ENCODE measurements at regions not wholly inside any gene's neighbourhood (a gene's known extent, or its start where the extent isn't known, plus 50 kb on each side); places are given as distances from the start of the nearest gene placed in this dataset.
"Not testable (repeated sequence)": the region's sequence is repeated elsewhere in the genome, so short reads cannot be mapped to it uniquely, and the experiment has no call there.

DNA sequence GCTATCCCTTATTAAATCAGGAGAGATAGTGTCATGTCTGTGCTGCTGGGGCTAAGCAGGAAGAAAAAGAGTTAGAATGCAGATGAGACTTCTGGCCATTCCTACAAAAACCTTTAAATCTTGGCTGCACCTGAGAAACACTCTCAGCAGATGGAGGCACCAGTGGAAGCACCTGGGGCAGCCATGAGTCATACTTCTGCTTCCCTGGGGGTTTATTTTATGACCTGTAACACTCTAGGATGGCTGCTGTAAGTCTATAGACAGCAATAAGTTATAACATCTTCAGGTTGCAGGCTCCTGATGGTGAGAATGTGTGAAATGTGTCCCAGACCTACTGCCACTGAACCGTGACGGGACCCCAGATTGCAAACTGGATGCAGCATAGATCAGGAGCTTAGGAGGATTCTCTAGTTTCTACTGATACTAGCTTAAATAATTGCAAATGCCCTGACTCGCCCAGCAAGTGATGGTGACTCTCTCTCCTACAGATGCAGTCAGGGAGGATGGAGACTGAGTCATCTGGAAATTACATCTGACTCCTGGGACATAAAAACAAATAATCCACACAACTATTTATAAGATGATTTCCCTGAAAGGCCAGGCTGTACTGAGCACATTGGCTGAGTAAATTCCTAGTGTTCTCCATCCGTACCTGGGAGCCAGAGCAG, 479.2 kb downstream of the RPIA start:
- H3K27me3 Mint-ChIP-seq (ENCODE audit: insufficient read depth, low read depth, poor library complexity); H3K4me1 ChIP-seq (ENCODE audit: insufficient read depth); DNase-seq (ENCODE audit: low spot score); H3K4me2 ChIP-seq; H3K9me2 ChIP-seq (ENCODE audit: insufficient read depth); H3K4me3 ChIP-seq; H3K27ac ChIP-seq (ENCODE audit: low read depth); H2AFZ ChIP-seq; H3K4me3 Mint-ChIP-seq; H3K27me3 ChIP-seq (ENCODE audit: insufficient read depth); H4K20me1 ChIP-seq (replicated peaks; ENCODE audit: insufficient read depth); ATAC-seq; H3K4me1 Mint-ChIP-seq; H3F3A ChIP-seq (replicated peaks; ENCODE audit: low read depth); H3K79me2 ChIP-seq (replicated peaks; ENCODE audit: insufficient read depth); H3K36me3 Mint-ChIP-seq (ENCODE audit: low read depth); H3K36me3 ChIP-seq (ENCODE audit: insufficient read depth); H3K27ac Mint-ChIP-seq: not testable (repeated sequence)
- peaks cover 27% of the 10 kb centered on the region for H3K9me3 Mint-ChIP-seq

DNA sequence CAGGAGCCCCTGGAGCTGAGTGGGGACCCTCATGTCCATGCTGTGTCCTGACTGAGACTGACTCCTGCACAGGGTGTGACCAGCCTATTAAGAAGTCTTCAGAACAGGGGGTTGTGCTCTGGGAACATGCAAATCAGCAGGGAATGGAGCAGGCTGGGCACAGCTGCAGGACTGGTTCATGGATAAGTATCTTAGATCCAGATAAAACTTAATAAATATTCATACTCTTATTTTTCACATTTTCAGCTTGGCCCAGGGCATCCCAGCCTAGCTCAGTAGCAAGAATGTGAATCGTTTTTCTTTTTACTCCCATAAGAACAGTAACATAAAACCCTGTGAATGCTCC, 479.7 kb downstream of the RPIA start:
- H4K20me1 ChIP-seq (replicated peaks; ENCODE audit: insufficient read depth); H3K27me3 Mint-ChIP-seq (ENCODE audit: insufficient read depth, low read depth, poor library complexity); H3K4me1 ChIP-seq (ENCODE audit: insufficient read depth); H3K4me3 ChIP-seq; H3K27ac ChIP-seq (ENCODE audit: low read depth); H3K36me3 ChIP-seq (ENCODE audit: insufficient read depth); H3K36me3 Mint-ChIP-seq (ENCODE audit: low read depth); H3K79me2 ChIP-seq (replicated peaks; ENCODE audit: insufficient read depth); H2AFZ ChIP-seq; H3F3A ChIP-seq (replicated peaks; ENCODE audit: low read depth); H3K9me2 ChIP-seq (ENCODE audit: insufficient read depth); H3K4me2 ChIP-seq; H3K27me3 ChIP-seq (ENCODE audit: insufficient read depth); H3K4me3 Mint-ChIP-seq; H3K27ac Mint-ChIP-seq; H3K4me1 Mint-ChIP-seq; DNase-seq (ENCODE audit: low spot score); ATAC-seq: not testable (repeated sequence)
- H3K9me3 Mint-ChIP-seq: peaks cover 27% of the 10 kb centered on the region

DNA sequence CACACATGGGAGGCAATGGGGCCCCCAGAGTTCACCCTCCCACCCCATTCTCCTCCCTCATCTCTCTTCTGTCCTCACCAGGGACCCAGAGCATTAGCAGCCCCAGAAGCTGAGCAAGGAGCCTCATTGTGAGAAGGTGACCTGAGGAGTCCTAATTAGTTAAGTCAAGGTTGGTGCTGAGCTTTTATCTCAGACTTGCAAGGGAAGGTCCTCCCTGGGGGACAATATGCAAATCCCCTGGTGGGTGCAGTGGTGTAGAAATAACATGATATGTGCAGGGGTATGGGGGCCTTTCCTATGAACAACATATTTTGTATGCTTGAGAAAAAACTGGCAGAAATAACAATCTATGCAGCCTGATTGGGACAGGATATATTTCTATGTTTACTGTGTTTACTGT, 485.5 kb downstream of the RPIA start:
- H3K36me3 Mint-ChIP-seq (ENCODE audit: low read depth); H3K27ac ChIP-seq (ENCODE audit: low read depth); H3K27ac Mint-ChIP-seq; H3K4me3 Mint-ChIP-seq; H2AFZ ChIP-seq; DNase-seq (ENCODE audit: low spot score); H3K79me2 ChIP-seq (replicated peaks; ENCODE audit: insufficient read depth); H3K4me1 Mint-ChIP-seq; H3K4me1 ChIP-seq (ENCODE audit: insufficient read depth); H3K36me3 ChIP-seq (ENCODE audit: insufficient read depth); H3F3A ChIP-seq (replicated peaks; ENCODE audit: low read depth); H3K27me3 ChIP-seq (ENCODE audit: insufficient read depth); H3K4me3 ChIP-seq; H3K9me2 ChIP-seq (ENCODE audit: insufficient read depth); H4K20me1 ChIP-seq (replicated peaks; ENCODE audit: insufficient read depth); ATAC-seq; H3K4me2 ChIP-seq; H3K27me3 Mint-ChIP-seq (ENCODE audit: insufficient read depth, low read depth, poor library complexity): not testable (repeated sequence)
- peaks cover 42% of the 10 kb centered on the region for H3K9me3 Mint-ChIP-seq

DNA sequence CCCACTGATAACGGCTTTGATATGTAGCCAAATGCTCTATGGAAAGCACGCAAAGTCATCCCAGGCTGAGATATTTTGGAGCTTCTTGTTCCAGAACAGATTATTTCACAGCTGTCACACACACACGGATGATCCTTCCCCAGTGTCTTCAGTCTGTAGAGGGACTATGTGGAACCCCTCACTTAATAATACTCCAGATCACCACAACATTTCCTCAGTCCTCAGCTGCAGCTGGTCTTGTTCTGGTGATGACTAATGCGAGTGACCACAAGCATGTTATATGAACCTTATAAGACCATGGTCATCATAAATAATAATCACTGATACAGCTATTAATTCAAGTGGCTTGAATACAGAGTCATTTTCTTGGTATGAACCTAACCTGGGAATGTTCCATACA, 490.7 kb downstream of the RPIA start:
- not testable (repeated sequence) for H2AFZ ChIP-seq; H3K27ac Mint-ChIP-seq; H3K4me1 Mint-ChIP-seq; H3K4me2 ChIP-seq; H3K27ac ChIP-seq (ENCODE audit: low read depth); H3F3A ChIP-seq (replicated peaks; ENCODE audit: low read depth); H3K4me3 ChIP-seq; ATAC-seq; H3K9me2 ChIP-seq (ENCODE audit: insufficient read depth); H3K79me2 ChIP-seq (replicated peaks; ENCODE audit: insufficient read depth); DNase-seq (ENCODE audit: low spot score); H3K4me3 Mint-ChIP-seq; H3K36me3 ChIP-seq (ENCODE audit: insufficient read depth); H3K27me3 ChIP-seq (ENCODE audit: insufficient read depth); H4K20me1 ChIP-seq (replicated peaks; ENCODE audit: insufficient read depth); H3K4me1 ChIP-seq (ENCODE audit: insufficient read depth); H3K27me3 Mint-ChIP-seq (ENCODE audit: insufficient read depth, low read depth, poor library complexity)
- H3K36me3 Mint-ChIP-seq (ENCODE audit: low read depth): peaks cover 13% of the 10 kb centered on the region; the same call in 1 of the 3 replicates
- H3K9me3 Mint-ChIP-seq: peaks cover 52% of the 10 kb centered on the region

DNA sequence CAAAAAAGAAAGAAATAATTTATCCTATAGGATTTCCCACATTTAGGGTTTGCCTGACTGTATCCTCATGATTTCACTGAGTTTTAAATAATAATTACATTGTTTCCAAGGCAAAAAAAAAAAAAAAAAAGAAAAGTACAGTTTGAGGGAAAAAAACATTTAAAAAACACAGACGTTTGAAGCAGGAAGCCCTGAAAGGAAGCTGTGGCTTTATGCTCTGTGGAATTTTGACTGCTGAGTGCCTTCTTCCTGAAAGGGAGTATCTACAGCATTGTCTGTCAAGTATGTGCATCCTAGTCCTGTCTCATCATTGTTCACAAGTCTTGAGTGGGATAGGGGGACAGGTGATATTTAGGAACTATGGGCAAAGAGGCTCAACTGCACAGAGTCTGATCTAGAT, 493.3 kb downstream of the RPIA start:
- not testable (repeated sequence) for H3K4me1 ChIP-seq (ENCODE audit: insufficient read depth); DNase-seq (ENCODE audit: low spot score); ATAC-seq; H3K36me3 ChIP-seq (ENCODE audit: insufficient read depth); H3K79me2 ChIP-seq (replicated peaks; ENCODE audit: insufficient read depth); H3K4me3 ChIP-seq; H3K27me3 Mint-ChIP-seq (ENCODE audit: insufficient read depth, low read depth, poor library complexity); H3K4me3 Mint-ChIP-seq; H3K27ac ChIP-seq (ENCODE audit: low read depth); H3F3A ChIP-seq (replicated peaks; ENCODE audit: low read depth); H4K20me1 ChIP-seq (replicated peaks; ENCODE audit: insufficient read depth); H3K27me3 ChIP-seq (ENCODE audit: insufficient read depth); H3K27ac Mint-ChIP-seq; H3K4me2 ChIP-seq; H2AFZ ChIP-seq; H3K4me1 Mint-ChIP-seq; H3K9me2 ChIP-seq (ENCODE audit: insufficient read depth)
- Mint-ChIP-seq H3K9me3 (peaks cover 45% of the 10 kb centered on the region), H3K36me3 (ENCODE audit: low read depth) (peaks cover 10% of the 10 kb centered on the region; the same call in 1 of the 3 replicates)

DNA sequence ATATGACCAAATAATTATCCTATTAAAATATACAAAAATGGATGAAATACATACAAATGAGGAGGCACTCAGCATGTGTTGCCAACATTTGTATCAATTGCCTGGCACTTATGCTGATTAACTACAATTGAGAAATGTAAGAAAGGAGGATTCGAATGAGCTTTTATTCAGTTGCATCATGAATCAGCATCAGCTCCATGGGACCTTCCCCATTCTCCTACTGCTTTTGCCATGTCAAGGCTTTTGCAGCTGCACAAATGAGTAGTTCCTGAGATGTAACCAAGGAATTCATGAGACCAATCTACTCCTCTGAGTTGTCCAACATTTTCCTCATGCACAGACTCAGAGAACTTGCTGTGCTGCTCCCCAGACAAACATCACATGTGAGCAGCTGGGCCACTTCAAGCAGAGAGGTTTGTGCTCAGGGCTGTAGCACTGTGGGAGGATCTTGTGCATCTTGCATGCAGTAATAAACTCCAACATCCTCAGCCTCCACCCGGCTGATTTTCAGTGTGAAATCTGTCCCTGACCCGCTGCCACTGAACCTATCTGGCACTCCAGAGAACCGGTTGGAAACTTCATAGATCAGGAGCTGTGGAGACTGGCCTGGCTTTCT, 504.3 kb downstream of the RPIA start:
- not testable (repeated sequence) for H3K79me2 ChIP-seq (replicated peaks; ENCODE audit: insufficient read depth); H3K4me2 ChIP-seq; H3F3A ChIP-seq (replicated peaks; ENCODE audit: low read depth); H4K20me1 ChIP-seq (replicated peaks; ENCODE audit: insufficient read depth); H3K27ac ChIP-seq (ENCODE audit: low read depth); ATAC-seq; H3K27me3 ChIP-seq (ENCODE audit: insufficient read depth); H3K27ac Mint-ChIP-seq; H3K9me2 ChIP-seq (ENCODE audit: insufficient read depth); H3K4me1 Mint-ChIP-seq; H3K27me3 Mint-ChIP-seq (ENCODE audit: insufficient read depth, low read depth, poor library complexity); H2AFZ ChIP-seq; H3K4me3 ChIP-seq; H3K4me3 Mint-ChIP-seq; H3K4me1 ChIP-seq (ENCODE audit: insufficient read depth); DNase-seq (ENCODE audit: low spot score); H3K36me3 ChIP-seq (ENCODE audit: insufficient read depth)
- Mint-ChIP-seq H3K36me3 (ENCODE audit: low read depth) (peaks cover 13% of the 10 kb centered on the region; the same call in 2 of the 3 replicates), H3K9me3 (peaks cover 69% of the 10 kb centered on the region)
